H9 (cell line): ENCODE measurements at regions not wholly inside any gene's neighbourhood (a gene's known extent, or its start where the extent isn't known, plus 50 kb on each side); places are given as distances from the start of the nearest gene placed in this dataset.

ENCODE experiments used
- DNase-seq: peaks from one replicate; pipeline ENCODE4 v3.0.0-alpha.2; 2017
- H2AFZ ChIP-seq: one replicate; pipeline ENCODE4 v1.6.1; 2013; ENCODE audit warnings: mild to moderate bottlenecking, low read length, control low read depth, moderate library complexity
- H2AK5ac ChIP-seq: 2 replicates; pipeline ENCODE4 v1.6.1; 2013; ENCODE audit warnings: low read length, control low read depth, mixed read lengths; ENCODE audit not compliant: insufficient read length
- H2BK120ac ChIP-seq: one replicate; pipeline ENCODE4 v1.6.1; 2013; ENCODE audit warnings: low read depth, mild to moderate bottlenecking, low read length, control low read depth, inconsistent platforms; ENCODE audit not compliant: poor library complexity, severe bottlenecking
- H2BK12ac ChIP-seq: 2 replicates; pipeline ENCODE4 v1.6.1; 2013; ENCODE audit warnings: low read length, control low read depth, mixed read lengths, low read depth; ENCODE audit not compliant: insufficient read length
- H2BK15ac ChIP-seq: 2 replicates; pipeline ENCODE4 v1.6.1; 2013; ENCODE audit warnings: low read depth, low read length, control low read depth
- H2BK20ac ChIP-seq: one replicate; pipeline ENCODE4 v1.6.1; 2013; ENCODE audit warnings: low read depth, mild to moderate bottlenecking, low read length, control low read depth, inconsistent platforms; ENCODE audit not compliant: poor library complexity, severe bottlenecking
- H2BK5ac ChIP-seq: 2 replicates; pipeline ENCODE4 v1.6.1; 2013; ENCODE audit warnings: low read length, control low read depth, mixed read lengths; ENCODE audit not compliant: insufficient read length
- H3K14ac ChIP-seq: 2 replicates; pipeline ENCODE4 v1.6.1; 2013; ENCODE audit warnings: low read length, control low read depth; ENCODE audit not compliant: insufficient read depth
- H3K18ac ChIP-seq: 2 replicates; pipeline ENCODE4 v1.6.1; 2013; ENCODE audit warnings: low read depth, mild to moderate bottlenecking, mixed read lengths, low read length, control low read depth; ENCODE audit not compliant: insufficient read length
- H3K23ac ChIP-seq: 2 replicates; pipeline ENCODE4 v1.6.1; 2013; ENCODE audit warnings: low read length, control low read depth, mixed read lengths, low read depth; ENCODE audit not compliant: insufficient read length
- H3K23me2 ChIP-seq: 2 replicates; pipeline ENCODE4 v1.6.1; 2013; ENCODE audit warnings: low read depth, mild to moderate bottlenecking, mixed read lengths, low read length, control low read depth; ENCODE audit not compliant: insufficient read length, poor library complexity, severe bottlenecking
- H3K27ac ChIP-seq: 2 replicates; pipeline ENCODE4 v1.5.1; 2013; ENCODE audit warnings: low read length, control low read depth, mixed read lengths, low read depth; ENCODE audit not compliant: insufficient read length
- H3K27me3 ChIP-seq: 2 replicates; pipeline ENCODE4 v1.6.1; 2013; ENCODE audit warnings: low read length, control low read depth, inconsistent platforms; ENCODE audit not compliant: insufficient read depth
- H3K4ac ChIP-seq: 2 replicates; pipeline ENCODE4 v1.6.1; 2013; ENCODE audit warnings: low read depth, mild to moderate bottlenecking, control low read depth, inconsistent platforms, low read length, moderate library complexity
- H3K4me1 ChIP-seq: 2 replicates; pipeline ENCODE4 v1.6.1; 2013; ENCODE audit warnings: low read length, control low read depth, inconsistent platforms; ENCODE audit not compliant: insufficient read depth
- H3K4me2 ChIP-seq: 2 replicates; pipeline ENCODE4 v1.6.1; 2013; ENCODE audit warnings: low read length, control low read depth, mixed read lengths; ENCODE audit not compliant: insufficient read length, insufficient read depth
- H3K56ac ChIP-seq: 2 replicates; pipeline ENCODE4 v1.6.1; 2013; ENCODE audit warnings: low read depth, mild to moderate bottlenecking, mixed read lengths, low read length, control low read depth; ENCODE audit not compliant: insufficient read length
- H3K79me1 ChIP-seq: 2 replicates; pipeline ENCODE4 v1.6.1; 2013; ENCODE audit warnings: low read depth, mild to moderate bottlenecking, moderate library complexity, low read length, control low read depth, inconsistent platforms; ENCODE audit not compliant: insufficient read depth, poor library complexity, severe bottlenecking
- H3K79me2 ChIP-seq: 2 replicates; pipeline ENCODE4 v1.6.1; 2013; ENCODE audit warnings: low read length, control low read depth, inconsistent platforms; ENCODE audit not compliant: insufficient read depth
- H3K9ac ChIP-seq: 2 replicates; pipeline ENCODE4 v1.6.1; 2013; ENCODE audit warnings: low read length, control low read depth, mixed read lengths; ENCODE audit not compliant: insufficient read length; ENCODE audit errors: extremely low read depth
- H3K9me3 ChIP-seq: one replicate; pipeline ENCODE4 v1.6.1; 2013; ENCODE audit warnings: low read depth, low read length, inconsistent platforms; ENCODE audit not compliant: control insufficient read depth
- H3T11ph ChIP-seq: one replicate; pipeline ENCODE4 v1.6.1; 2013; ENCODE audit warnings: mild to moderate bottlenecking, low read length, control low read depth, inconsistent platforms
- H4K20me1 ChIP-seq: one replicate; pipeline ENCODE4 v1.6.1; 2013; ENCODE audit not compliant: control insufficient read depth, insufficient read length, insufficient read depth
- H4K5ac ChIP-seq: 2 replicates; pipeline ENCODE4 v1.6.1; 2013; ENCODE audit warnings: low read depth, mild to moderate bottlenecking, mixed read lengths, low read length, control low read depth; ENCODE audit not compliant: insufficient read length
- H4K8ac ChIP-seq: replicated peaks from 2 replicates; pipeline ENCODE4 v1.6.1; 2013; ENCODE audit warnings: low read length, control low read depth, mixed read lengths, low read depth; ENCODE audit not compliant: insufficient read length
- H4K91ac ChIP-seq: 2 replicates; pipeline ENCODE4 v1.6.1; 2013; ENCODE audit warnings: low read depth, mild to moderate bottlenecking, moderate library complexity, mixed read lengths, low read length, control low read depth; ENCODE audit not compliant: insufficient read length
- H3K27ac Mint-ChIP-seq, 3 experiments: 2 replicates in 2 of 3; 3 replicates in 1 of 3; pipeline ENCODE4 v1.8.0; 2020 to 2021; ENCODE audit warnings: mixed read lengths in 3 of 3, mild to moderate bottlenecking in 1 of 3, moderate library complexity in 1 of 3
- H3K27me3 Mint-ChIP-seq: 2 replicates; pipeline ENCODE4 v1.8.0; 2021; ENCODE audit warnings: low read depth, mild to moderate bottlenecking, moderate library complexity, mixed read lengths
- H3K36me3 Mint-ChIP-seq, 3 experiments: 2 replicates in 2 of 3; 3 replicates in 1 of 3; pipeline ENCODE4 v1.8.0; 2020 to 2021; ENCODE audit warnings: low read depth in 3 of 3, mixed read lengths in 3 of 3; ENCODE audit not compliant: insufficient read depth in 1 of 3
- H3K4me1 Mint-ChIP-seq, 2 experiments: 2 replicates each; pipeline ENCODE4 v1.8.0; 2020; ENCODE audit warnings: mixed read lengths in 2 of 2
- H3K4me3 Mint-ChIP-seq, 2 experiments: 2 replicates in 1 of 2; 3 replicates in 1 of 2; pipeline ENCODE4 v1.8.0; 2020 to 2021; ENCODE audit warnings: mild to moderate bottlenecking in 2 of 2, mixed read lengths in 2 of 2, moderate library complexity in 1 of 2
- H3K9me3 Mint-ChIP-seq, 2 experiments: 2 replicates in 1 of 2; 3 replicates in 1 of 2; pipeline ENCODE4 v1.8.0; 2020; ENCODE audit warnings: mild to moderate bottlenecking in 2 of 2, mixed read lengths in 2 of 2, moderate library complexity in 1 of 2
- WGBS: extraction: QIAGEN DNeasy Blood & Tissue Kit; methylation state at CpG from one replicate; pipeline ENCODE4 v1.1.7; 2013; ENCODE audit warnings: missing lambda C conversion rate, low lambda C conversion rate, mixed read lengths; ENCODE audit not compliant: insufficient read length; ENCODE audit errors: extremely low coverage; 5-methylcytosine and 5-hydroxymethylcytosine counted together
- TF ChIP-seq, protein P1 (sequence below): fragments of 200-600 bp; sonication (generic); conservative IDR thresholded peaks from 3 replicates; pipeline ENCODE4 v1.8.0; 2021; ENCODE audit warnings: antibody characterized with exemption, mild to moderate bottlenecking

DNA sequence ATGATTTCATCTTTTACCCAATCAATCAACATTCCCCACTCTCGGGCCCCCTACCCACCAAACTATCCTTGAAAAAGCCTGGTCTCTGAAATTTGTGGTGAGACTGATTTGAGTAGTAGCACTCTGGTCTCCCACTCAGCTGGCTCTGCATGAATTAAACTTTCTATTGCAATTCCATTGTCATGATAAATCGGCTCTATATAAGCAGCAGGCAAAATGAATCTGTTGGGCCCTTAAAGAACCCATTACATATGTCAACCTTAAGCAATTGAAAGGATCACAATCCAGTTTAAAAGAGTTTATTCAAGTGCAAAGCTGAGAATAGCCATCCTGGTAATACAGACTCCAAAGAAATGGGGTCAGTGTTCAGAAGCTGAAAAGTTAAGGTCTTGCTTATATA is 68.2 kb downstream of the NEURL3 start:
- Histone ChIP-seq H3K27me3 (no peaks in the 10 kb centered on the region), H2AK5ac (no peak overlapping the region), H3K4me1 (no peaks in the 10 kb centered on the region), H3K27ac (peak overlapping the region; percentile 52), H2BK5ac (no peak overlapping the region), H4K91ac (no peak overlapping the region), H3K56ac (no peak overlapping the region), H3K9ac (no peak overlapping the region), H2BK20ac (no peak overlapping the region), H3K4ac (no peak overlapping the region), H4K5ac (no peak overlapping the region), H2BK120ac (no peak overlapping the region), H3K9me3 (peaks cover 15% of the 10 kb centered on the region), H2AFZ (no peak overlapping the region), H4K20me1 (no peaks in the 10 kb centered on the region), H3K18ac (no peak overlapping the region), H3K4me2 (peak overlapping the region; percentile 19), H3K23me2 (no peaks in the 10 kb centered on the region), H2BK12ac (no peak overlapping the region), H3K79me2 (no peaks in the 10 kb centered on the region), H3K14ac (no peak overlapping the region), H4K8ac (no peak overlapping the region), H3K23ac (no peak overlapping the region), H3T11ph (no peak overlapping the region), H2BK15ac (no peak overlapping the region), H3K79me1 (no peaks in the 10 kb centered on the region)
- H3K36me3 Mint-ChIP-seq: peaks cover 22 to 40% (median 35%) of the 10 kb centered on the region in 3 experiments
- WGBS: no CpG with 5 or more reads among the region's 2 CpGs
- H3K4me3 Mint-ChIP-seq: peak overlapping the region; percentile 7 to 55; a peak in 3 of 5 replicates
- H3K4me1 Mint-ChIP-seq: peaks cover 32 to 35% of the 10 kb centered on the region in 2 experiments
- H3K9me3 Mint-ChIP-seq: peaks cover 41 to 42% of the 10 kb centered on the region in 2 experiments
- no peaks in the 10 kb centered on the region; the same call in 1 of the 2 replicates for H3K27me3 Mint-ChIP-seq
- DNase-seq: no peak
- H3K27ac Mint-ChIP-seq: peak overlapping the region; percentile 19 to 96 (median 37); a peak in 5 of 7 replicates
- TF ChIP-seq, protein P1, sequence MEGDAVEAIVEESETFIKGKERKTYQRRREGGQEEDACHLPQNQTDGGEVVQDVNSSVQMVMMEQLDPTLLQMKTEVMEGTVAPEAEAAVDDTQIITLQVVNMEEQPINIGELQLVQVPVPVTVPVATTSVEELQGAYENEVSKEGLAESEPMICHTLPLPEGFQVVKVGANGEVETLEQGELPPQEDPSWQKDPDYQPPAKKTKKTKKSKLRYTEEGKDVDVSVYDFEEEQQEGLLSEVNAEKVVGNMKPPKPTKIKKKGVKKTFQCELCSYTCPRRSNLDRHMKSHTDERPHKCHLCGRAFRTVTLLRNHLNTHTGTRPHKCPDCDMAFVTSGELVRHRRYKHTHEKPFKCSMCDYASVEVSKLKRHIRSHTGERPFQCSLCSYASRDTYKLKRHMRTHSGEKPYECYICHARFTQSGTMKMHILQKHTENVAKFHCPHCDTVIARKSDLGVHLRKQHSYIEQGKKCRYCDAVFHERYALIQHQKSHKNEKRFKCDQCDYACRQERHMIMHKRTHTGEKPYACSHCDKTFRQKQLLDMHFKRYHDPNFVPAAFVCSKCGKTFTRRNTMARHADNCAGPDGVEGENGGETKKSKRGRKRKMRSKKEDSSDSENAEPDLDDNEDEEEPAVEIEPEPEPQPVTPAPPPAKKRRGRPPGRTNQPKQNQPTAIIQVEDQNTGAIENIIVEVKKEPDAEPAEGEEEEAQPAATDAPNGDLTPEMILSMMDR: no peak
